ENCODE measurements at regions not wholly inside any gene's neighbourhood (a gene's known extent, or its start where the extent isn't known, plus 50 kb on each side); places are given as distances from the start of the nearest gene placed in this dataset.

- TF ChIP-seq RAD21 (conservative IDR thresholded peaks at IDR 0.05 in 1 of 2, IDR thresholded peaks at IDR 0.05 in 1 of 2) (no peak), CTCF (IDR thresholded peaks at IDR 0.05) (no peak), GATA3 (IDR thresholded peaks at IDR 0.05; ENCODE audit: borderline replicate concordance) (no peak), REST (IDR thresholded peaks at IDR 0.05) (no peak), POLR2A (IDR thresholded peaks at IDR 0.05; ENCODE audit: low read length) (no peak), SMC3 (IDR thresholded peaks at IDR 0.05) (no peak), USF2 (IDR thresholded peaks at IDR 0.05) (no peak), MAFK (IDR thresholded peaks at IDR 0.05; ENCODE audit: partially characterized antibody) (no peak), ELK1 (IDR thresholded peaks at IDR 0.05; ENCODE audit: low read depth, low read length) (no peak), HEYL (CRISPR knock-in tag; IDR thresholded peaks at IDR 0.05) (no peak)
- TF ChIP-seq, protein P1, sequence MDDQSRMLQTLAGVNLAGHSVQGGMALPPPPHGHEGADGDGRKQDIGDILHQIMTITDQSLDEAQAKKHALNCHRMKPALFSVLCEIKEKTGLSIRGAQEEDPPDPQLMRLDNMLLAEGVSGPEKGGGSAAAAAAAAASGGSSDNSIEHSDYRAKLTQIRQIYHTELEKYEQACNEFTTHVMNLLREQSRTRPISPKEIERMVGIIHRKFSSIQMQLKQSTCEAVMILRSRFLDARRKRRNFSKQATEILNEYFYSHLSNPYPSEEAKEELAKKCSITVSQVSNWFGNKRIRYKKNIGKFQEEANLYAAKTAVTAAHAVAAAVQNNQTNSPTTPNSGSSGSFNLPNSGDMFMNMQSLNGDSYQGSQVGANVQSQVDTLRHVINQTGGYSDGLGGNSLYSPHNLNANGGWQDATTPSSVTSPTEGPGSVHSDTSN (IDR thresholded peaks at IDR 0.05), result no peak
These were observed 845.2 kb downstream of the PCDH18 start for GRCh38 chr4:136687118-136687517.

Measured in A549 (cell line).